Bronchial epithelial cell (primary cell): ENCODE measurements at regions not wholly inside any gene's neighbourhood (a gene's known extent, or its start where the extent isn't known, plus 50 kb on each side); places are given as distances from the start of the nearest gene placed in this dataset.
A peak's percentile ranks its signal among the peaks of the same experiment; 100 is the strongest.

Experiments
- DNase-seq: peaks from one replicate; pipeline ENCODE4 v3.0.0-alpha.2; 2010; ENCODE audit warnings: low read depth
- FAIRE-seq: peaks from 2 replicates; lab custom pipeline; 2011; peaks lifted over from hg19 to GRCh38; lab: Jason Lieb, UNC
- H3K27me3 ChIP-seq: 2 replicates; pipeline ENCODE4 v1.5.1; 2011; ENCODE audit warnings: low read length; ENCODE audit not compliant: control insufficient read depth, insufficient read depth
- H3K36me3 ChIP-seq: 2 replicates; pipeline ENCODE4 v1.5.1; 2011; ENCODE audit warnings: low read length; ENCODE audit not compliant: control insufficient read depth, insufficient read depth
- H3K4me3 ChIP-seq: 2 replicates; pipeline ENCODE4 v1.5.1; 2011; ENCODE audit warnings: mild to moderate bottlenecking, low read depth, low read length, control low read depth
- TF ChIP-seq, protein P1 (sequence below): IDR thresholded peaks from 2 replicates; pipeline ENCODE4 v1.5.1; 2011; ENCODE audit warnings: mild to moderate bottlenecking, moderate library complexity, low read length, control low read depth, inconsistent platforms; ENCODE audit not compliant: insufficient read depth, severe bottlenecking

DNA sequence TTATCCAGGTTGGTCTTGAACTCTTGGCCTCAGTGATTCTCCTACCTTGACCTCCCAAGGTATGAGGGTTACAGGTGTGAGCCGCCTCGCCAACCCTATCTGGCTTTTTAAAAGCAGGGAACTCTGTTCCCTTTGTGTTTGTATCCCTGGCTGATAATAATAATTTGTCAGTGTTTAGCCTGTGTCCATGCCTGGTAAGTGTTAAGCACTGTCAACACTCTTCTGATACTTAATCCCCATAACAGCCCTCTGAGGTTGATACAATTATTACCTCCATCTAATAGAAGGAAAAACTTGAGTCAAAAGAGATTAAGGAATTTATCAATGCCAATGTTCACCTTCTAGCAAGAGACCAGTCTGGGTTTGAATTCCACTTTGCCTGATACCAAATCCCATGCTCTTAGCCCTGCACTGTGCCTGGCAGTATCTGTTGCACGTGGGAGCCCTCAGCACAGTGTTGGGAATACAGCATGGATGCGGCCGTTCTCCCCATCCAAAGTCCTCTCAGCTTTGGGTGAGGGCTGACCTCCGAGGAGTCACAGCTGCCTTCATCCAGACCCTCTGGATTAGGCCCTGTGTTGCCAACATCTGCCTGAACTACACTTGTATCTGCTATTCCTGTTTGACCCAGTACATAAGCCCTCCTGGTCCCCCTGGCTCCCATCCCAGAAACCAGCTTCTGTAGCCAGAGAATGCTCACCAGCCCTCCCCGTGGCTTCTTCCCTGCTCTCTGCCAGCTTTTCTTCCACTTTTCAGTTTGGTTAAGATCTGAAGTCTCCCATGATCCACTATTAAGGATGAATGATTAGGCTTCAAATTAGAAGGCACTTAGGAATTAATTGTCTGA is 335.6 kb upstream of the ASIC2 start:
- TF ChIP-seq, protein P1, sequence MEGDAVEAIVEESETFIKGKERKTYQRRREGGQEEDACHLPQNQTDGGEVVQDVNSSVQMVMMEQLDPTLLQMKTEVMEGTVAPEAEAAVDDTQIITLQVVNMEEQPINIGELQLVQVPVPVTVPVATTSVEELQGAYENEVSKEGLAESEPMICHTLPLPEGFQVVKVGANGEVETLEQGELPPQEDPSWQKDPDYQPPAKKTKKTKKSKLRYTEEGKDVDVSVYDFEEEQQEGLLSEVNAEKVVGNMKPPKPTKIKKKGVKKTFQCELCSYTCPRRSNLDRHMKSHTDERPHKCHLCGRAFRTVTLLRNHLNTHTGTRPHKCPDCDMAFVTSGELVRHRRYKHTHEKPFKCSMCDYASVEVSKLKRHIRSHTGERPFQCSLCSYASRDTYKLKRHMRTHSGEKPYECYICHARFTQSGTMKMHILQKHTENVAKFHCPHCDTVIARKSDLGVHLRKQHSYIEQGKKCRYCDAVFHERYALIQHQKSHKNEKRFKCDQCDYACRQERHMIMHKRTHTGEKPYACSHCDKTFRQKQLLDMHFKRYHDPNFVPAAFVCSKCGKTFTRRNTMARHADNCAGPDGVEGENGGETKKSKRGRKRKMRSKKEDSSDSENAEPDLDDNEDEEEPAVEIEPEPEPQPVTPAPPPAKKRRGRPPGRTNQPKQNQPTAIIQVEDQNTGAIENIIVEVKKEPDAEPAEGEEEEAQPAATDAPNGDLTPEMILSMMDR: no peak
- FAIRE-seq (no peak), DNase-seq (no peak)
- Histone ChIP-seq H3K36me3 (no peaks in the 10 kb centered on the region), H3K4me3 (no peak overlapping the region), H3K27me3 (no peaks in the 10 kb centered on the region)

DNA sequence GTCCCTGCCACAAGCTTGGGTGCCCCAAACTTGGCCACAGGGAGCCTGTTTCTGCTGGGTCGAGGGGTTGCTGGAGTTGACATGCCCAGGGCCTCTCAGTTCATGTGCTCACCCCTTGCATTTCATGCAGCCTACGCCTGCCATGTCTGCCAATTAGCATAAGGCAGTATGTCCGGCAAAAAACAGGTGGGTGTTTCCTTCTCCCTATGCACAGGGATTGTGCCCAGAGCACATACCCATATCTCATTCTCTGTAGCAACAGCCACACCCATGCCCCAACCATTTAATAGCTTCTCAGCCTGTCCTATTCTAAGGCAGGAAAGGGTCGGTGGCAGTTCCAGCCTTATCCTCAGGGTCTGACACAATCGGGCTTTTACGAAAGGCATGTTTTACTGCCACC is 340.4 kb upstream of the ASIC2 start:
- no peaks in the 10 kb centered on the region for H3K36me3 ChIP-seq
- FAIRE-seq: peak; percentile 50
- TF ChIP-seq, protein P1: no peak
- H3K4me3 ChIP-seq: no peak overlapping the region
- DNase-seq: no peak
- H3K27me3 ChIP-seq: no peaks in the 10 kb centered on the region

DNA sequence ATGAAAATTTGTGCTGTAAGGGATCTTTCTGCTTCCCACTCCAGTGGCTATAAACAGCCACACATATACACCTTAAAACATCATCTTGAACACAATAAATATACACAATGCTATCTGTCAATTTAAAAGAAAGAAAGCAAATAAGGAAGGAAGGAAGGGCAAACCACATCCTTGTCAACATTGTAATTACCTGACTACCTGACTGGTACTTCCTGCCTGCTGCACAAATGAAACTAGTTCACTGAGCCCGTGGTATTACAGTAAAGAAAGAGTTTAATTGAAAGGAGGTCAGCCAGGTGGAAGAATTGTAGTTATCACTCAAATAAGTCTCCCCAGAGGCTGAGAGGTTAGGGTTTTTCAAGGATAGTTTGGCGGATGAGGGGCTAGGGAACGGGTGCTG is 344.4 kb upstream of the ASIC2 start:
- FAIRE-seq: no peak
- TF ChIP-seq, protein P1: no peak

DNA sequence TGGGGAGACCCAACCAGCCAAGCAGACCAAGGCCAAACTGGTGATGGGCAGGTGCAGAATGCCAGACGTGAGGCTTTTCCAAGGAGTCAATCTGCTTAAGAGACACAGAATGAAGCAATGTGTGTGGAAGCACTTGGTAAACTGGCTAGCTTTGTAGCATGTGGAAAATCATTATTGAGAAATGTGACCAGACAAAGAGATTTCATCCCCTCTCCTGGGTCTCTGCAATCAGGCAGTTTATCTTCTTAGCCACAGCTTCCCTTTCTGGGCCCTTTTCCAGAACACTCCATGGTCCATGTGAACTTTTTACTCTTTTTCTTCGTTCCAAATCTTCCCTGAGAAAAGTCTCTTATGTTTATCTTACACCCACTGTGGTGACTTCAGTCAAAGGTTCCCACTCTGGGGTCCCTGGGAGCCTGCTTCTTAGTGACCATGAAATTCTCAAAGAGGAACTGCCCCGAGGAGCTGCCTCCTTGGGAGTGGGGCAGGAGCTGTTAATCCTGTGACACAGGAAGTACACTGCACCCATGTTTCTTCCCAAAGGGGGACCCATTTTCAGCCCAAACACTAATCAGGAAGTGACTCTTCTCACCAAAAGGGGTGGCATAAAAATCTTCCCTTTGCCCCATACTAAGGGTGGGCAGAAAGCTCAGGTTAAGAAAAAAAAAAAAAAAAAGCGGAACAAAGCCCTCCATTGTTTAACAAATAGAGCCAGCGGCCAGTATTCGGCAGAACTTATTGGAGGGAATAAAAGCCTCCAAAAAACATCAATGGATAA is 346.2 kb upstream of the ASIC2 start:
- no peaks in the 10 kb centered on the region for H3K36me3 ChIP-seq
- H3K27me3 ChIP-seq: no peaks in the 10 kb centered on the region
- DNase-seq (no peak), FAIRE-seq (no peak)
- H3K4me3 ChIP-seq: no peak overlapping the region
- TF ChIP-seq, protein P1: no peak

More for the DNA sequence above, 344.4 kb upstream of the ASIC2 start:
- no peak overlapping the region for H3K4me3 ChIP-seq
- H3K27me3 ChIP-seq: no peaks in the 10 kb centered on the region
- no peaks in the 10 kb centered on the region for H3K36me3 ChIP-seq
- DNase-seq: no peak

DNA sequence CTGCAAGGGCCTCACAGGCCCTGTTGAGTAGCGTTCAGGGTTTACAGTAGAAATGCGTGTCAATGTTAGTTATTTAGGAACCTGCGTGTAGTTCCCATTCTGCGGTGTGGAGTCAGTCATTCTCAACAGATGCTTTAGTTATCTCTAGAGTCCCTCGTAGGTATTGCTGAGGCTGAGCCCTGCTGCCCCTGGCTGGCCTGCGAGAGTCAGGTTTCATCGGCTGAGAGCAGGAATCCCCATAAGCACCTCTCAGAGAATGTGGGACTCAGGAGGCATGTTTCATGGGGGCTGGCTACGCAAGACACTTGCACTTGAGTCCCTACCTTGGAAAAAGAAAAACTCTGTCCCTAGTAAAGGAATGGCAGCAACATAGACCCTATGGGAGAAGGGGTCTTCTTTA is 347.5 kb upstream of the ASIC2 start:
- DNase-seq (no peak), FAIRE-seq (no peak)
- Histone ChIP-seq H3K4me3 (no peak overlapping the region), H3K36me3 (no peaks in the 10 kb centered on the region), H3K27me3 (no peaks in the 10 kb centered on the region)
- TF ChIP-seq, protein P1: no peak
